ENCODE measurements at regions not wholly inside any gene's neighbourhood (a gene's known extent, or its start where the extent isn't known, plus 50 kb on each side); places are given as distances from the start of the nearest gene placed in this dataset.

GRCh38 chr11:31915867-31916266, 104.7 kb upstream of the PAX6 start:
- no peak overlapping the region for H3K27ac ChIP-seq
- TF ChIP-seq POLR2A (IDR thresholded peaks at IDR 0.05) (no peak), POLR2AphosphoS5 (IDR thresholded peaks at IDR 0.05; ENCODE audit: insufficient read depth in 1 of 2, low read depth in 1 of 2) (no peak)
- TF ChIP-seq, protein P1, sequence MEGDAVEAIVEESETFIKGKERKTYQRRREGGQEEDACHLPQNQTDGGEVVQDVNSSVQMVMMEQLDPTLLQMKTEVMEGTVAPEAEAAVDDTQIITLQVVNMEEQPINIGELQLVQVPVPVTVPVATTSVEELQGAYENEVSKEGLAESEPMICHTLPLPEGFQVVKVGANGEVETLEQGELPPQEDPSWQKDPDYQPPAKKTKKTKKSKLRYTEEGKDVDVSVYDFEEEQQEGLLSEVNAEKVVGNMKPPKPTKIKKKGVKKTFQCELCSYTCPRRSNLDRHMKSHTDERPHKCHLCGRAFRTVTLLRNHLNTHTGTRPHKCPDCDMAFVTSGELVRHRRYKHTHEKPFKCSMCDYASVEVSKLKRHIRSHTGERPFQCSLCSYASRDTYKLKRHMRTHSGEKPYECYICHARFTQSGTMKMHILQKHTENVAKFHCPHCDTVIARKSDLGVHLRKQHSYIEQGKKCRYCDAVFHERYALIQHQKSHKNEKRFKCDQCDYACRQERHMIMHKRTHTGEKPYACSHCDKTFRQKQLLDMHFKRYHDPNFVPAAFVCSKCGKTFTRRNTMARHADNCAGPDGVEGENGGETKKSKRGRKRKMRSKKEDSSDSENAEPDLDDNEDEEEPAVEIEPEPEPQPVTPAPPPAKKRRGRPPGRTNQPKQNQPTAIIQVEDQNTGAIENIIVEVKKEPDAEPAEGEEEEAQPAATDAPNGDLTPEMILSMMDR (IDR thresholded peaks at IDR 0.05) = no peak
- no peak for DNase-seq (ENCODE audit: extremely low spot score in 2 of 2)
- intact Hi-C loops (cut with DNase I) = no loop called here
- no peaks in the 10 kb centered on the region for H3K9me3 ChIP-seq
- no peaks in the 10 kb centered on the region for H3K4me1 ChIP-seq
- no peak overlapping the region for H3K4me3 ChIP-seq
- H3K36me3 ChIP-seq = no peaks in the 10 kb centered on the region
- H3K27me3 ChIP-seq = no peaks in the 10 kb centered on the region

DNA sequence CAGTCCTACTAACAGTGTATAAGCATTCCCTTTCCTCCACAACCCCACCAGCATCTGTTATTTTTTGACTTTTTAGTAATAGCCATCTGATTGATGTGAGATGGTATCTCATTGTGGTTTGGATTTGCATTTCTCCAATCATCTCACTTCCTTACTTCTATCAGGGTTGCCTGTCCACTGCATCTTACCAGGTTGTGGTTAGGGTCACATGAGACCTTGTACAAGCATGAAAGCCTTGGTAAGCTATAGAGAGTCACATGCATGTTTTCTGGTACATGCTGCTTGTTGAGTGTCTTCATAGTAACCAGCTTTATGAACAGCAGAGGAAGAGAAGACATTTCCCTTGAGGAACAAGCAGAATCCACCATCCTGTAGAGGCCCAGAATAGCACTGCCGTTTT, 102.9 kb upstream of the PAX6 start:
- Histone ChIP-seq H3K27ac (no peak overlapping the region), H3K4me3 (no peak overlapping the region), H3K27me3 (no peaks in the 10 kb centered on the region), H3K9me3 (no peaks in the 10 kb centered on the region), H3K36me3 (no peaks in the 10 kb centered on the region), H3K4me1 (no peaks in the 10 kb centered on the region)
- TF ChIP-seq POLR2AphosphoS5 (IDR thresholded peaks at IDR 0.05; ENCODE audit: insufficient read depth in 1 of 2, low read depth in 1 of 2) = no peak
- TF ChIP-seq POLR2A (IDR thresholded peaks at IDR 0.05) = no peak
- TF ChIP-seq, protein P1 (IDR thresholded peaks at IDR 0.05) = no peak
- no peak for DNase-seq (ENCODE audit: extremely low spot score in 2 of 2)
- intact Hi-C loops (cut with DNase I) = no loop called here

DNA sequence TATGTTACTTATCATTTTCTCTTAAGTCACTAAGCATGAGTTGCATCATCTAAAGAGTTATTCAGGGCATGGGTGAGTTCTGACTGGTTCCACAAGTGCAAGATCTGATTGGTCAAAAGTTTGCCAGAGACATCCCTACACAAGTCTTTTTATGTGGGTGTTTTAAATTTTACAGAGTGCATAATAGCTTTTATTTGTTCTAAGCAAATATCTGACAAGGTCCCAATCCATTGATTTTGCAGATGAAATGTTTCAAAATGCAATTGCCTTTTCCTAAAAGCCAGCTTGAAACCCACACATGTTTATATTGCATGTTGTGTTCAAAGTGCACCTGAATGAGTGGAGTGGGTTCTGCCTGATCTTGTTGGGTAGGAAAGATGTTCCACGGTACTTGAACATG, 101.7 kb upstream of the PAX6 start:
- no peaks in the 10 kb centered on the region for H3K27me3 ChIP-seq
- no peaks in the 10 kb centered on the region for H3K9me3 ChIP-seq
- intact Hi-C loops (cut with DNase I) = no loop called here
- DNase-seq (ENCODE audit: extremely low spot score in 2 of 2) = no peak
- no peak overlapping the region for H3K4me3 ChIP-seq
- H3K36me3 ChIP-seq = no peaks in the 10 kb centered on the region
- H3K4me1 ChIP-seq = no peaks in the 10 kb centered on the region
- no peak overlapping the region for H3K27ac ChIP-seq
- no peak for TF ChIP-seq POLR2A (IDR thresholded peaks at IDR 0.05)

DNA sequence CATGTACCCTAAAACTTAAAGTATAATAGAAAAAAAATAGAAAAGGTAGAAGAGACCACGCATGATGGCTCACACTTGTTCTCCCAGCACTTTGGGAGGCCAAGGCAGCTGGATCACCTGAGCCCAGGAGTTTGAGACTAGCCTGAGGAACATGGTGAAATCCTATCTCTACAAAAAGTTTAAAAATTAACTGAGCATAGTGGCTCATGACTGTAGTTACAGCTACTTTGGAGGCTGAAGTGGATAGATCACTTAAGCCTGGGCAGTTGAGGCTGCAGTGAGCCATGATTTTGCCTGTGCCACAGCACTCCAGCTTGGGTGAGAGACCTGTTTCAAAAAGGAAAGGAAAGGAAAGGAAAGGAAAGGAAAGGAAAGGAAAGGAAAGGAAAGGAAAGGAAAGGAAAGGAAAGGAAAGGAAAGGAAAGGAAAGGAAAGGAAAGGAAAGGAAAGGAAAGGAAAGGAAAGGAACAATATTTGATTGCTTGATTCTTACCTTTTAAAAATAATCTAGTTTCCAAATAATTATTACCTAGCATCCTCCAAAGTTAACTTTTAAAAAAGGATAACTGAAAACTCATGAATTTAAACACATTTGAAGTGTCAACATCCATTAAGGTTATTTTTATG, 99.9 kb upstream of the PAX6 start:
- intact Hi-C loops (cut with DNase I) = no loop called here
- no peak for DNase-seq (ENCODE audit: extremely low spot score in 2 of 2)
- H3K4me3 ChIP-seq = no peak overlapping the region
- H3K36me3 ChIP-seq = no peaks in the 10 kb centered on the region
- H3K27ac ChIP-seq = no peak overlapping the region
- H3K4me1 ChIP-seq = no peaks in the 10 kb centered on the region
- no peaks in the 10 kb centered on the region for H3K27me3 ChIP-seq
- TF ChIP-seq POLR2A (IDR thresholded peaks at IDR 0.05) = no peak
- no peak for TF ChIP-seq POLR2AphosphoS5 (IDR thresholded peaks at IDR 0.05; ENCODE audit: insufficient read depth in 1 of 2, low read depth in 1 of 2)
- TF ChIP-seq, protein P1 (IDR thresholded peaks at IDR 0.05) = no peak
- no peaks in the 10 kb centered on the region for H3K9me3 ChIP-seq

DNA sequence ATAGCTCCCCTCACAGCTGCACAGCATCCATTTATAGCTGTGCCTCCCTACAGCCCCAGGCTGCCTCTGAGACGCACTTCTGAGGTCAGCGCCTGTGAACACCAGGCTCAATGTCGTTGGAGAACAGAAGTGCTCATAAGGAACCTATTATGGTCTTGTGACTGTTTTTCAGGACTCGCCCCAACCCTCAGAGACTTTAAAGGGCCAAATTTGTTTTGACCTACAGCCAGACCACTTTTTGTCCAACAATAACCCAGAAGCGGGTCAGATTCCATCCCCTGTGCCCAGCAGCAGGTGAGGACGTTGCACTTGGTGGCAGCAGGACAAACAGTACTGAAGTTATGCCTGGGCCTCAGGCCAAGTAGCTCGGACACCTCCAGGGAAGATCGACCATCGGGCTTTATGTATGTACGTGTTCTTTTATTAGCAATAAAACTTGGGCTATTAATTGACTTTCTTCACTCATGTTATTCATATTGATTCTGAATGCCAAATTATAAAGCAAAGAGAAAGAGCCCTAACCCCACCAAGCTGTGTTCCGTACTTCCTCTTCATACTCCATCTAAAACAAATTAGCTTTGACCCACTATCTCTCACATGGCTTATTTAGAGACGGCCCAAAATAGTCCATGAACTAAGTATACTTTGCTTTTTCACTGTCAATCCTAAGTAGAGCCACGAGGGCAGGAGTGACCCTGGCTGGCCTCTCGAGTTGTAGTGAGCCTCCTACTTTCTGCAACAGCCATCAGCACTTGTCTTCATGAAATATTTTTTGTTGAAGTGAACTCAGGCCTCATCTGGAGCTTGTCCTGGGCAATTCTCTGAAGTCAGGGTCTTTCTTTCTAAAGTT, 92.3 kb upstream of the PAX6 start:
- TF ChIP-seq POLR2AphosphoS5 (IDR thresholded peaks at IDR 0.05; ENCODE audit: insufficient read depth in 1 of 2, low read depth in 1 of 2) = no peak
- TF ChIP-seq POLR2A (IDR thresholded peaks at IDR 0.05) = no peak
- TF ChIP-seq, protein P1 (IDR thresholded peaks at IDR 0.05) = no peak
- Histone ChIP-seq H3K4me1 (no peaks in the 10 kb centered on the region), H3K36me3 (no peaks in the 10 kb centered on the region), H3K9me3 (no peaks in the 10 kb centered on the region), H3K27ac (no peak overlapping the region), H3K27me3 (no peaks in the 10 kb centered on the region), H3K4me3 (no peak overlapping the region)
- DNase-seq (ENCODE audit: extremely low spot score in 2 of 2) = no peak
- intact Hi-C loops (cut with DNase I) = no loop called here

Measured in vagina (tissue), 2 donors.